ENCODE measurements at regions not wholly inside any gene's neighbourhood (a gene's known extent, or its start where the extent isn't known, plus 50 kb on each side); places are given as distances from the start of the nearest gene placed in this dataset.

DNA sequence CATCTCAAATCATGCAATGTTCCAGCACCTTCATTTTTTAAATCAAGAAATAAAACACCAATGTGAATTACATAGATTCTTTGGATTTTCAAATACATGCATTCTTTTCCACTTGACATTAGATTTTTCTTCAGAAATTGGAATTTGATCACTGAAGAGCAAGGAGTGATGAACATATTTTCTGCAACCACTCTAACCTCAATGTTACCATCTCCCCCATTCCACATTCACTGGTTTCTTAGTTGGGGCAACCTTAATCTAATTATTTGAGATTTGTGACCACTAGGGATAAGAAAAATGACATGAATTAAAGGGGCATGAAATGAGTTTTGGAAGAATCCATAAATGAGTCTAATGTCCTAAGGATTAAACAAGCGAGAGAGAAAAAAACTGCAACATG lies 168.7 kb upstream of the NR5A2 start:
- TF ChIP-seq POLR2A (IDR thresholded peaks at IDR 0.05; ENCODE audit: low read depth, low read length) (no peak), POU2F2 (IDR thresholded peaks at IDR 0.05; ENCODE audit: low read depth, low read length) (no peak), TAF1 (IDR thresholded peaks at IDR 0.05; ENCODE audit: low read depth, low read length) (no peak), SPI1 (IDR thresholded peaks at IDR 0.05; ENCODE audit: low read depth, low read length) (no peak), PAX5 (IDR thresholded peaks at IDR 0.05; ENCODE audit: insufficient read depth, low read length, severe bottlenecking) (no peak), POLR2AphosphoS5 (IDR thresholded peaks at IDR 0.05; ENCODE audit: low read depth, low read length) (no peak)
- DNase-seq (ENCODE audit: insufficient read length, low spot score), result no peak
- FAIRE-seq, result no peak

DNA sequence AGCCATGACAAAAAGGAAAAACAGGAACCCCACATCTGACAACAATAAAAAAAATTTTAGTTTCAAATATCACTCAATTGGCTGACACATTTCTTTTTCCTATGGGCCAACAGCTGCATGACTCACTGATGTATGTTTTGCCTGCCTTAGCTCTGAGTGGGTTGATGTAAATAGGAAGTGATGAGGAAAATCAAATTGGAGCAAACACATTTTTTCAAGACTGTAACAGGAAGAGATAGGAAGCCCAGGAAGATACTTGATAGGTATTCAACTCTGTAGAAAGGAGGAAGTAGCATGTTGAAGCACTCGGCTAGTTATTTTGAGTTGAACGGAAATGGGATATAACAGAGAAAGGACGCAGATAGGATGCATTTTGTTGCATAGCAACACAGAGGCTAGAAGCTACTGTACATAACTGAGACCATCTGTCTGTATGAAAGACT lies 168.0 kb upstream of the NR5A2 start:
- TF ChIP-seq PAX5 (IDR thresholded peaks at IDR 0.05; ENCODE audit: insufficient read depth, low read length, severe bottlenecking), result no peak
- TF ChIP-seq POLR2A (IDR thresholded peaks at IDR 0.05; ENCODE audit: low read depth, low read length), result no peak
- no peak for TF ChIP-seq SPI1 (IDR thresholded peaks at IDR 0.05; ENCODE audit: low read depth, low read length)
- no peak for TF ChIP-seq POLR2AphosphoS5 (IDR thresholded peaks at IDR 0.05; ENCODE audit: low read depth, low read length)
- TF ChIP-seq TAF1 (IDR thresholded peaks at IDR 0.05; ENCODE audit: low read depth, low read length), result no peak
- TF ChIP-seq POU2F2 (IDR thresholded peaks at IDR 0.05; ENCODE audit: low read depth, low read length), result no peak
- DNase-seq (ENCODE audit: insufficient read length, low spot score) (no peak), FAIRE-seq (no peak)

- TF ChIP-seq POLR2AphosphoS5 (IDR thresholded peaks at IDR 0.05; ENCODE audit: low read depth, low read length), result no peak
- no peak for TF ChIP-seq TAF1 (IDR thresholded peaks at IDR 0.05; ENCODE audit: low read depth, low read length)
- no peak for TF ChIP-seq POU2F2 (IDR thresholded peaks at IDR 0.05; ENCODE audit: low read depth, low read length)
- no peak for TF ChIP-seq SPI1 (IDR thresholded peaks at IDR 0.05; ENCODE audit: low read depth, low read length)
- TF ChIP-seq PAX5 (IDR thresholded peaks at IDR 0.05; ENCODE audit: insufficient read depth, low read length, severe bottlenecking), result no peak
- TF ChIP-seq POLR2A (IDR thresholded peaks at IDR 0.05; ENCODE audit: low read depth, low read length), result no peak
- FAIRE-seq (no peak), DNase-seq (ENCODE audit: insufficient read length, low spot score) (no peak)
Observed at GRCh38 chr1:199861020-199861795, 166.3 kb upstream of the NR5A2 start.

- TF ChIP-seq SPI1 (IDR thresholded peaks at IDR 0.05; ENCODE audit: low read depth, low read length) (no peak), POU2F2 (IDR thresholded peaks at IDR 0.05; ENCODE audit: low read depth, low read length) (no peak), TAF1 (IDR thresholded peaks at IDR 0.05; ENCODE audit: low read depth, low read length) (no peak), POLR2A (IDR thresholded peaks at IDR 0.05; ENCODE audit: low read depth, low read length) (no peak), PAX5 (IDR thresholded peaks at IDR 0.05; ENCODE audit: insufficient read depth, low read length, severe bottlenecking) (no peak)
- DNase-seq (ENCODE audit: insufficient read length, low spot score), result no peak
- no peak for FAIRE-seq
Observed at GRCh38 chr1:199862047-199862446, 165.5 kb upstream of the NR5A2 start.

DNA sequence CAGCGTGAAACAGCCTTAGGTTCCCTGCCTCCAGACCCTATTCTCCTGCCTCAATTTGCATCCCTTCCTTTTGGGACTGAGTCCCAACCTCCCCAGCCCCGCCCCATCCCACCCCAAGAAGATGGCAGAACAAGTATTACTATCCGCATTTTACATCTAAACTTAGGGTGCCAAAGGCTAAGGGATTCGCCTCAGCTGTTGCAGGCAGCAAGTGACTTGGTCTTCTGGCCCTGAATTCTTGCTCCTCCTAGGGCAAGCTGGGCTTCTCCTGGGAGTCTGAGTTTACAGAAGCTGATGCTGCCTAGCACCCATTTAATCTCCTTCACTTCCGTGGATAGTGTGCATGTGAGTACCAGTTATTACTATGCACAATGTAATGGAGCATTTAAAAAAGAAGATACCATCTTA lies 161.3 kb upstream of the NR5A2 start:
- FAIRE-seq (no peak), DNase-seq (ENCODE audit: insufficient read length, low spot score) (no peak)
- TF ChIP-seq POLR2A (IDR thresholded peaks at IDR 0.05; ENCODE audit: low read depth, low read length) (no peak), POLR2AphosphoS5 (IDR thresholded peaks at IDR 0.05; ENCODE audit: low read depth, low read length) (no peak), TAF1 (IDR thresholded peaks at IDR 0.05; ENCODE audit: low read depth, low read length) (no peak)

DNA sequence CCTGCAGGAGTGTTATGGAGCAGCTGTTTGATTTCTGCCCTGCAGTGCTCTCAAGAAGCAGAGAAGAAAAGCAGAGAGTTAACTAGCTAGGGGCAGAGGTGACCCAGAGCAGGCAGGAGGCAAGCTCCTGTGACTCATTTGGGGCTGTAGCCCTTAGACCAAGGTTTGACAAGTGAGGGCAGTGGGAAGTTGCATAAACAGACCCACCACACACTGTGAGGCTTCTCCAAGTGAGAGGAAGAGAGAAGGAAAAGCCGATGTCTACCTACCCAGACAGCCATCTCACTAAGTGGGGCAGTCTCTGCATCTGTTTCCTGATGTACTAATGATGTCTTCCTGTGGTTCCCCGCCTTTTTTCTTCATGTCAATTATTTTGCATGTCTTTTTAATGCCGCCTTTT lies 159.9 kb upstream of the NR5A2 start:
- FAIRE-seq (no peak), DNase-seq (ENCODE audit: insufficient read length, low spot score) (no peak)
- TF ChIP-seq POLR2AphosphoS5 (IDR thresholded peaks at IDR 0.05; ENCODE audit: low read depth, low read length), result no peak
- no peak for TF ChIP-seq POU2F2 (IDR thresholded peaks at IDR 0.05; ENCODE audit: low read depth, low read length)
- TF ChIP-seq POLR2A (IDR thresholded peaks at IDR 0.05; ENCODE audit: low read depth, low read length), result no peak
- no peak for TF ChIP-seq PAX5 (IDR thresholded peaks at IDR 0.05; ENCODE audit: insufficient read depth, low read length, severe bottlenecking)

DNA sequence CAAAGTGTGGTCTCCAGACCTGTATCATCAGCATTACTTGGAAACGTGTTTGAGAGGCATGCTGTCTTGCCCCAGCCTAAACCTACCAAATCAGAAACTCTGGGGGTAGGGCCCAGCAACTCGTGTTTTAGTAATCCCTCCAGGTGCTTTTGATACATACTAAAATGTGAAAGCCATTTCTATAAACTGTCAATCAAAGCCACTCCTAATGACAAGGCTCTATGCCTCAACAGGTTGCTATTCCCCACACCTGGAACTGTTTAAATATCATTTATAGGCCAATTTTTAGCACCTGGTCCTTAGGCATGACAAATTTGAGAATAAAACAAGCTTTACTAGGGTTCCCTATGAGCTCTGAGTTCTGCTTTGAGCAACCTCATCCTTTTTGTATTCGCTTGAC lies 158.7 kb upstream of the NR5A2 start:
- FAIRE-seq, result no peak
- no peak for TF ChIP-seq SPI1 (IDR thresholded peaks at IDR 0.05; ENCODE audit: low read depth, low read length)
- TF ChIP-seq PAX5 (IDR thresholded peaks at IDR 0.05; ENCODE audit: insufficient read depth, low read length, severe bottlenecking), result no peak
- TF ChIP-seq TAF1 (IDR thresholded peaks at IDR 0.05; ENCODE audit: low read depth, low read length), result no peak
- TF ChIP-seq POU2F2 (IDR thresholded peaks at IDR 0.05; ENCODE audit: low read depth, low read length), result no peak
- TF ChIP-seq POLR2AphosphoS5 (IDR thresholded peaks at IDR 0.05; ENCODE audit: low read depth, low read length), result no peak
- no peak for TF ChIP-seq POLR2A (IDR thresholded peaks at IDR 0.05; ENCODE audit: low read depth, low read length)
- DNase-seq (ENCODE audit: insufficient read length, low spot score), result no peak

- FAIRE-seq, result no peak
- no peak for DNase-seq (ENCODE audit: insufficient read length, low spot score)
Observed at GRCh38 chr1:199875337-199875736, 152.2 kb upstream of the NR5A2 start.

DNA sequence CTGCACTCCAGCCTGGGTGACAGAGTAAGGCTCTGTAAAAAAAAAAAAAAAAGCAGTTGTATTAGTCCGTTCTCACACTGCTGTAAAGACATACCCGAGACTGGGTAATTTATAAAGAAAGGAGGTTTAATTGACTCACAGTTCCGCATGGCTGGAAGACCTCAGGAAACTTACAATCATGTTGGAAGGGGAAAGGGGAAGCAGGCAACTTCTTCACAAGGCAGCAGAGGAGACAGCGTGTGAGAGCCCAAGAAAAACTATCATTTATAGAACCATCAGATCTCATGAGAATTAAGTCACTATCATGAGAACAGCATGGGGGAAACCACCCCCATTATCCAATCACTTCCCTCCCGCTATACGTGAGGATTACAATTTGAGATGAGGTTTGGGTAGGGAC lies 151.7 kb upstream of the NR5A2 start:
- no peak for DNase-seq (ENCODE audit: insufficient read length, low spot score)
- FAIRE-seq, result no peak
- TF ChIP-seq SPI1 (IDR thresholded peaks at IDR 0.05; ENCODE audit: low read depth, low read length) (no peak), PAX5 (IDR thresholded peaks at IDR 0.05; ENCODE audit: insufficient read depth, low read length, severe bottlenecking) (no peak), POLR2AphosphoS5 (IDR thresholded peaks at IDR 0.05; ENCODE audit: low read depth, low read length) (no peak), TAF1 (IDR thresholded peaks at IDR 0.05; ENCODE audit: low read depth, low read length) (no peak), POU2F2 (IDR thresholded peaks at IDR 0.05; ENCODE audit: low read depth, low read length) (no peak), POLR2A (IDR thresholded peaks at IDR 0.05; ENCODE audit: low read depth, low read length) (no peak)

More at GRCh38 chr1:199875337-199875736, 152.2 kb upstream of the NR5A2 start:
- TF ChIP-seq TAF1 (IDR thresholded peaks at IDR 0.05; ENCODE audit: low read depth, low read length), result no peak
- no peak for TF ChIP-seq POLR2AphosphoS5 (IDR thresholded peaks at IDR 0.05; ENCODE audit: low read depth, low read length)
- no peak for TF ChIP-seq PAX5 (IDR thresholded peaks at IDR 0.05; ENCODE audit: insufficient read depth, low read length, severe bottlenecking)
- no peak for TF ChIP-seq POLR2A (IDR thresholded peaks at IDR 0.05; ENCODE audit: low read depth, low read length)
- TF ChIP-seq POU2F2 (IDR thresholded peaks at IDR 0.05; ENCODE audit: low read depth, low read length), result no peak
- TF ChIP-seq SPI1 (IDR thresholded peaks at IDR 0.05; ENCODE audit: low read depth, low read length), result no peak
